ENCODE measurements at regions not wholly inside any gene's neighbourhood (a gene's known extent, or its start where the extent isn't known, plus 50 kb on each side); places are given as distances from the start of the nearest gene placed in this dataset.

- CTCF ChIA-PET: no interaction called here
- intact Hi-C loops (cut with micrococcal nuclease): no loop called here
- no peak overlapping the region for H3K27ac Mint-ChIP-seq
These were observed 323.2 kb upstream of the MEX3C start for GRCh38 chr18:51520676-51521180.

GRCh38 chr18:51522338-51522737 is 324.9 kb upstream of the MEX3C start:
- Mint-ChIP-seq H3K9me3 (no peaks in the 10 kb centered on the region), H3K27me3 (ENCODE audit: low read depth) (peaks cover 4% of the 10 kb centered on the region), H3K27ac (no peak overlapping the region), H3K4me3 (no peak overlapping the region), H3K36me3 (ENCODE audit: low read depth) (no peaks in the 10 kb centered on the region), H3K4me1 (ENCODE audit: low read depth) (no peaks in the 10 kb centered on the region)
- no peak for DNase-seq
- CTCF ChIA-PET: no interaction called here
- intact Hi-C loops (cut with micrococcal nuclease): no loop called here

More at GRCh38 chr18:51520676-51521180, 323.2 kb upstream of the MEX3C start:
- Mint-ChIP-seq H3K36me3 (ENCODE audit: low read depth) (no peaks in the 10 kb centered on the region), H3K4me1 (ENCODE audit: low read depth) (no peaks in the 10 kb centered on the region), H3K27me3 (ENCODE audit: low read depth) (peaks cover 4% of the 10 kb centered on the region), H3K9me3 (no peaks in the 10 kb centered on the region), H3K4me3 (no peak overlapping the region)
- DNase-seq: no peak

GRCh38 chr18:51522821-51523220 is 325.3 kb upstream of the MEX3C start:
- Mint-ChIP-seq H3K27ac (no peak overlapping the region), H3K4me1 (ENCODE audit: low read depth) (no peaks in the 10 kb centered on the region), H3K9me3 (no peaks in the 10 kb centered on the region), H3K36me3 (ENCODE audit: low read depth) (no peaks in the 10 kb centered on the region), H3K27me3 (ENCODE audit: low read depth) (peaks cover 4% of the 10 kb centered on the region), H3K4me3 (no peak overlapping the region)
- intact Hi-C loops (cut with micrococcal nuclease): no loop called here
- no peak for DNase-seq
- CTCF ChIA-PET: no interaction called here

GRCh38 chr18:51523671-51524070 is 326.2 kb upstream of the MEX3C start:
- peaks cover 4% of the 10 kb centered on the region for H3K27me3 Mint-ChIP-seq (ENCODE audit: low read depth)
- no peaks in the 10 kb centered on the region for H3K4me1 Mint-ChIP-seq (ENCODE audit: low read depth)
- no peak overlapping the region for H3K4me3 Mint-ChIP-seq
- H3K27ac Mint-ChIP-seq: no peak overlapping the region
- intact Hi-C loops (cut with micrococcal nuclease): no loop called here
- DNase-seq: no peak
- CTCF ChIA-PET: no interaction called here
- no peaks in the 10 kb centered on the region for H3K36me3 Mint-ChIP-seq (ENCODE audit: low read depth)
- H3K9me3 Mint-ChIP-seq: no peaks in the 10 kb centered on the region

- Mint-ChIP-seq H3K9me3 (no peaks in the 10 kb centered on the region), H3K27ac (no peak overlapping the region), H3K4me3 (no peak overlapping the region), H3K36me3 (ENCODE audit: low read depth) (no peaks in the 10 kb centered on the region), H3K27me3 (ENCODE audit: low read depth) (no peaks in the 10 kb centered on the region), H3K4me1 (ENCODE audit: low read depth) (no peaks in the 10 kb centered on the region)
- no peak for DNase-seq
- CTCF ChIA-PET: no interaction called here
- intact Hi-C loops (cut with micrococcal nuclease): no loop called here
These were observed 328.2 kb upstream of the MEX3C start for GRCh38 chr18:51525453-51526225.

- Mint-ChIP-seq H3K4me1 (ENCODE audit: low read depth) (no peaks in the 10 kb centered on the region), H3K27ac (no peak overlapping the region), H3K27me3 (ENCODE audit: low read depth) (no peaks in the 10 kb centered on the region), H3K4me3 (no peak overlapping the region), H3K9me3 (no peaks in the 10 kb centered on the region), H3K36me3 (ENCODE audit: low read depth) (no peaks in the 10 kb centered on the region)
- CTCF ChIA-PET: interaction anchor here (0.7 kb wide), 1 partner anchor 98 kb away, joined by 3 read pairs; no protein-coding TSS in a partner anchor
- DNase-seq: no peak
- intact Hi-C loops (cut with micrococcal nuclease): no loop called here
These were observed 330.3 kb upstream of the MEX3C start for GRCh38 chr18:51527826-51528225.

- CTCF ChIA-PET: interaction anchor here (1.0 kb wide), 1 partner anchor 146 kb away, joined by 6 read pairs; no protein-coding TSS in a partner anchor
- intact Hi-C loops (cut with micrococcal nuclease): no loop called here
- H3K27me3 Mint-ChIP-seq (ENCODE audit: low read depth): peaks cover 5% of the 10 kb centered on the region
- DNase-seq: no peak
- H3K4me1 Mint-ChIP-seq (ENCODE audit: low read depth): no peaks in the 10 kb centered on the region
- no peaks in the 10 kb centered on the region for H3K9me3 Mint-ChIP-seq
- H3K4me3 Mint-ChIP-seq: no peak overlapping the region
- no peak overlapping the region for H3K27ac Mint-ChIP-seq
- H3K36me3 Mint-ChIP-seq (ENCODE audit: low read depth): no peaks in the 10 kb centered on the region
These were observed 334.0 kb upstream of the MEX3C start for GRCh38 chr18:51531501-51531900.

- Mint-ChIP-seq H3K9me3 (no peaks in the 10 kb centered on the region), H3K27me3 (ENCODE audit: low read depth) (peaks cover 10% of the 10 kb centered on the region), H3K36me3 (ENCODE audit: low read depth) (no peaks in the 10 kb centered on the region), H3K4me1 (ENCODE audit: low read depth) (no peaks in the 10 kb centered on the region), H3K27ac (no peak overlapping the region), H3K4me3 (no peak overlapping the region)
- peak; percentile 25 for DNase-seq
- intact Hi-C loops (cut with micrococcal nuclease): loop anchor here (1.0 kb wide), 1 partner anchor 427 kb away; no protein-coding TSS in a partner anchor
- CTCF ChIA-PET: no interaction called here
These were observed 340.0 kb upstream of the MEX3C start for GRCh38 chr18:51537487-51537886.

- Mint-ChIP-seq H3K27ac (no peak overlapping the region), H3K36me3 (ENCODE audit: low read depth) (no peaks in the 10 kb centered on the region), H3K27me3 (ENCODE audit: low read depth) (peaks cover 7% of the 10 kb centered on the region), H3K4me3 (no peak overlapping the region), H3K9me3 (no peaks in the 10 kb centered on the region), H3K4me1 (ENCODE audit: low read depth) (no peaks in the 10 kb centered on the region)
- CTCF ChIA-PET: no interaction called here
- intact Hi-C loops (cut with micrococcal nuclease): no loop called here
- no peak for DNase-seq
These were observed 343.1 kb upstream of the MEX3C start for GRCh38 chr18:51540562-51540961.

GRCh38 chr18:51541230-51541629 is 343.7 kb upstream of the MEX3C start:
- CTCF ChIA-PET: no interaction called here
- intact Hi-C loops (cut with micrococcal nuclease): no loop called here

GRCh38 chr18:51543658-51544155 is 346.2 kb upstream of the MEX3C start:
- Mint-ChIP-seq H3K9me3 (no peaks in the 10 kb centered on the region), H3K36me3 (ENCODE audit: low read depth) (no peaks in the 10 kb centered on the region), H3K27me3 (ENCODE audit: low read depth) (peaks cover 3% of the 10 kb centered on the region), H3K27ac (no peak overlapping the region), H3K4me1 (ENCODE audit: low read depth) (no peaks in the 10 kb centered on the region), H3K4me3 (no peak overlapping the region)
- intact Hi-C loops (cut with micrococcal nuclease): no loop called here
- DNase-seq: no peak
- CTCF ChIA-PET: no interaction called here

More at GRCh38 chr18:51541230-51541629, 343.7 kb upstream of the MEX3C start:
- Mint-ChIP-seq H3K36me3 (ENCODE audit: low read depth) (no peaks in the 10 kb centered on the region), H3K9me3 (no peaks in the 10 kb centered on the region), H3K4me1 (ENCODE audit: low read depth) (no peaks in the 10 kb centered on the region), H3K4me3 (no peak overlapping the region), H3K27ac (no peak overlapping the region), H3K27me3 (ENCODE audit: low read depth) (peaks cover 6% of the 10 kb centered on the region)
- no peak for DNase-seq

- H3K36me3 Mint-ChIP-seq (ENCODE audit: low read depth): no peaks in the 10 kb centered on the region
- CTCF ChIA-PET: no interaction called here
These were observed 348.0 kb upstream of the MEX3C start for GRCh38 chr18:51545446-51545845.

More at GRCh38 chr18:51545446-51545845, 348.0 kb upstream of the MEX3C start:
- Mint-ChIP-seq H3K27me3 (ENCODE audit: low read depth) (no peaks in the 10 kb centered on the region), H3K9me3 (no peaks in the 10 kb centered on the region), H3K4me3 (no peak overlapping the region), H3K4me1 (ENCODE audit: low read depth) (no peaks in the 10 kb centered on the region), H3K27ac (no peak overlapping the region)
- no peak for DNase-seq
- intact Hi-C loops (cut with micrococcal nuclease): no loop called here
